ENCODE measurements at regions not wholly inside any gene's neighbourhood (a gene's known extent, or its start where the extent isn't known, plus 50 kb on each side); places are given as distances from the start of the nearest gene placed in this dataset.

DNA sequence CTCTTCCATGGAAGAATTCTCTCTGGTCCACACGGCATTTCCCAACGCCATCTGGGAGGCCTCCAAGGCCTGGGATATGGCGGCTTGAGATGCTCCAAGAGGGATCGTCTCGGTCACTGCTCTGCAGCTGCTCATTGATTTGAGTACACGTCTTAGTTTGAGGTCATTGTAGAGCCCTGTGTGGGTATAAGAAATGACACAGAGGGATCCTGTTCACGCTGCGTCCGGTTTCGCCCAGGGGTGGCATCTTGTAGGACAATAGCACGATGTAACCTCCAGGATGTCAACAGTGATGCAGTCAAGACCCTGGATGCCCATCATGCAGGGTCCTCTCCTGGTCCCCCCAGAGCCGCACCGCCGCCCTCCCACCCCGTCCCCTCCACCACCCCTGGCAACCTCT is 564.6 kb downstream of the BRD1 start:
- TF ChIP-seq POLR2A (IDR thresholded peaks at IDR 0.05), result no peak
- TF ChIP-seq, protein P1, sequence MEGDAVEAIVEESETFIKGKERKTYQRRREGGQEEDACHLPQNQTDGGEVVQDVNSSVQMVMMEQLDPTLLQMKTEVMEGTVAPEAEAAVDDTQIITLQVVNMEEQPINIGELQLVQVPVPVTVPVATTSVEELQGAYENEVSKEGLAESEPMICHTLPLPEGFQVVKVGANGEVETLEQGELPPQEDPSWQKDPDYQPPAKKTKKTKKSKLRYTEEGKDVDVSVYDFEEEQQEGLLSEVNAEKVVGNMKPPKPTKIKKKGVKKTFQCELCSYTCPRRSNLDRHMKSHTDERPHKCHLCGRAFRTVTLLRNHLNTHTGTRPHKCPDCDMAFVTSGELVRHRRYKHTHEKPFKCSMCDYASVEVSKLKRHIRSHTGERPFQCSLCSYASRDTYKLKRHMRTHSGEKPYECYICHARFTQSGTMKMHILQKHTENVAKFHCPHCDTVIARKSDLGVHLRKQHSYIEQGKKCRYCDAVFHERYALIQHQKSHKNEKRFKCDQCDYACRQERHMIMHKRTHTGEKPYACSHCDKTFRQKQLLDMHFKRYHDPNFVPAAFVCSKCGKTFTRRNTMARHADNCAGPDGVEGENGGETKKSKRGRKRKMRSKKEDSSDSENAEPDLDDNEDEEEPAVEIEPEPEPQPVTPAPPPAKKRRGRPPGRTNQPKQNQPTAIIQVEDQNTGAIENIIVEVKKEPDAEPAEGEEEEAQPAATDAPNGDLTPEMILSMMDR (IDR thresholded peaks at IDR 0.05), result no peak

Measured in heart left ventricle (tissue), 13 donors.